Fibroblast of skin of right quadriceps (primary cell): ENCODE measurements at regions not wholly inside any gene's neighbourhood (a gene's known extent, or its start where the extent isn't known, plus 50 kb on each side); places are given as distances from the start of the nearest gene placed in this dataset.
A peak's percentile ranks its signal among the peaks of the same experiment; 100 is the strongest.

Experiments used
- DNase-seq: peaks from one replicate; pipeline ENCODE4 v3.0.0-alpha.2; 2013

- no peak for DNase-seq
Measured at GRCh38 chr1:108050158-108050557, 85.2 kb upstream of the VAV3 start.

GRCh38 chr1:108049178-108049819 is 84.3 kb upstream of the VAV3 start:
- peak; percentile 12 for DNase-seq

- DNase-seq, result no peak
Measured at GRCh38 chr1:108048301-108049177, 83.6 kb upstream of the VAV3 start.

GRCh38 chr1:108047085-108047484 is 82.1 kb upstream of the VAV3 start:
- no peak for DNase-seq

GRCh38 chr1:108046026-108046425 is 81.0 kb upstream of the VAV3 start:
- DNase-seq, result no peak

GRCh38 chr1:108045460-108045859 is 80.5 kb upstream of the VAV3 start:
- no peak for DNase-seq

- no peak for DNase-seq
Measured at GRCh38 chr1:108044318-108044717, 79.3 kb upstream of the VAV3 start.

- DNase-seq, result no peak
Measured at GRCh38 chr1:108043707-108044106, 78.7 kb upstream of the VAV3 start.

- DNase-seq, result no peak
Measured at GRCh38 chr1:108042610-108043009, 77.6 kb upstream of the VAV3 start.

GRCh38 chr1:108041360-108042142 is 76.6 kb upstream of the VAV3 start:
- no peak for DNase-seq

- no peak for DNase-seq
Measured at GRCh38 chr1:108038653-108039236, 73.8 kb upstream of the VAV3 start.

GRCh38 chr1:108036796-108037562 is 72.0 kb upstream of the VAV3 start:
- DNase-seq, result no peak

- no peak for DNase-seq
Measured at GRCh38 chr1:108034396-108034795, 69.4 kb upstream of the VAV3 start.

GRCh38 chr1:108033550-108033951 is 68.6 kb upstream of the VAV3 start:
- DNase-seq, result peak; percentile 14

- DNase-seq, result no peak
Measured at GRCh38 chr1:108028841-108029388, 63.9 kb upstream of the VAV3 start.

GRCh38 chr1:108027389-108027788 is 62.4 kb upstream of the VAV3 start:
- no peak for DNase-seq

- peak; percentile 17 for DNase-seq
Measured at GRCh38 chr1:108017698-108018097, 52.7 kb upstream of the VAV3 start.

- peak; percentile 75 for DNase-seq
Measured at GRCh38 chr1:108016451-108016920, 51.5 kb upstream of the VAV3 start.
